ENCODE measurements at regions not wholly inside any gene's neighbourhood (a gene's known extent, or its start where the extent isn't known, plus 50 kb on each side); places are given as distances from the start of the nearest gene placed in this dataset.
"Not testable (repeated sequence)": the region's sequence is repeated elsewhere in the genome, so short reads cannot be mapped to it uniquely, and the experiment has no call there.

DNA sequence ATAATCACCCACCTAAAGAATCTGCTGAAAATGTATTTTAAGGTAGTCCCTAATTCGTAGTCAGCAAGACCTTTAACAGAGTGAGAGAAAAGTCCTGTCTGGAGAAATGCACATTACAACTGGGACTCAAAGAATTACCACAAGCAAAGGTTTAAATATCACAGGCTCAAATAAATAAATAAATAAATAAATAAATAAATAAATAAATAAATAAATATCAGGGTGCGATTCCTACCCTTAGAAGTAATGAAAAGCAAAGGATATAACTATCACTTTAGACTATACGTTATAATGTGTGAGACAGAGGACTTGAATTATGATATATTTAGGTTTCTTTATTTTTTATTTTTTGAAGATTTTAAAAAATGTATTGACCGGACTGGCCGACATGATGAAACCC lies 522.5 kb upstream of the ATXN7L3B start:
- intact Hi-C loops (cut with DNase I): no loop called here
- DNase-seq (ENCODE audit: low spot score): no peak

DNA sequence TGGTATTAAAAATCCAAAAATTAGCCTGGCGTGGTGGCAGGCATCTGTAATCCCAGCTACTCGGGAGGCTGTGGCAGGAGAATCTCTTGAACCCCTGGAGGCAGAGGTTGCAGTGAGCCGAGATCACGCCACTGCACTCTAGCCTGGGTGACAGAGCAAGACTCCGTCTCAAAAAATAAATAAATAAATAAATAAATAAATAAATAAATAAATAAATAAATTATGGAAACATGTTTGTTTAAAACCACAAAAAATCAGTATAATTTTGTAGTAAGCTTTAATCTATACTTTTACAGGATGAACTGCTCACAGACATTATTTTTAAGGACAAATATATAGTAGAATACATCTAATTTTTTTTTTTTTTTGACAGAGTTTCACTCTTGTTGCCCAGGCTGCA lies 521.3 kb upstream of the ATXN7L3B start:
- DNase-seq (ENCODE audit: low spot score); intact Hi-C loops (cut with DNase I): not testable (repeated sequence)

DNA sequence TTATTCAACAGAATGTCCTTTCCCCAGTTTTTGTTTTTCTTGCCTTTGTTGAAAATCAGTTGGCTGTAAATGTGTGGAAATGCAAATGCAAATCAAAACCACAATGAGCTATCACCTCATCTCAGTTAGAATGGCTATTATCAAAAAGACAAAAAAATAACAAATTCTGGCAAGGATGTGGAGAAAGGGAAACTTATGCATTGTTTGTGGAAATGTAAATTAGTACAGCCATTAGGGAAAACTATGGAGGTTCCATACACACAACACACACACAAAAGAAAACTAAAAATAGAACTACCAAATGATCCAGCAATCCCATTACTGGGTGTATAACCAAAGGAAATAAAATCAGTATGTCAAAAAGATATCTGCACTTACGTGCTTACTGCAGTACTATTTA lies 518.8 kb upstream of the ATXN7L3B start:
- DNase-seq (ENCODE audit: low spot score): no peak
- intact Hi-C loops (cut with DNase I): no loop called here

DNA sequence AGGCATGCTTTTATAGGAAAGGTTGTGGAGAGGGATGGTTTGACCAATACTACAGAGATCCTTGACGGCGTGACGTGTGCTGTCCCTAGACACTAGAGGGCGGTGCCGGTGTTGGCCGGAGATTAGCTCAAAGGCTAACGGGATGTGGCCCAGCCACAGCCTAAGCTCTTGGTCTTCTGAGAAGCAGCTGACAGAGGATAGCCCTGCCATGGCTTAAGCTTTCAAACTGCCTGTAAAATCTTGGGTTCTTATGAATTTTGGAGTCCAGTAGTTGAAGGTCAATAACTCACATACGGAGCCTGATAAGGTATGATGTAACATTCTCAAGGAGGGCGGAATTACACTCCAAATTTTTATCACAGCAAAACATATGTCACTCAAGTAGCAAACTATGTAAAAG lies 515.7 kb upstream of the ATXN7L3B start:
- intact Hi-C loops (cut with DNase I): loop anchor here (10.0 kb wide), 1 partner anchor 393 kb away; no protein-coding TSS in a partner anchor
- no peak for DNase-seq (ENCODE audit: low spot score)

DNA sequence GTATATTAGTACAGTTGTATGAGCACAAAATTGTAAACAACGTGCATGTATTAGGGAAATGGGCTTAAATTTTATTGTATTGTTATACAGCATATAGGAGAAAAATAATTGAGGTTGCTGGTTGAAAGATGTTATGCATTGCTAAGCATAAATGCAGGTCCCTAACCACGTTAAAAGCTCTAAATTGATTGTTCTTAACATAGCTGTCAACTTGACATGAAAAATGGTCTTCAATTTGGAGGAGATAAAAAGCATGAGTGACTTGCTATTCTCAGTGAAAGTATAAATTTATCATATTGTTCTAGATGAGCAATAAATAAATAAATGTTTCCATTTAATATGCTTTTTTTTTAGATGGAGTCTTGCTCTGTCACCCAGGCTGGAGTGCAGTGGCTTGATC lies 506.6 kb upstream of the ATXN7L3B start:
- intact Hi-C loops (cut with DNase I): no loop called here

DNA sequence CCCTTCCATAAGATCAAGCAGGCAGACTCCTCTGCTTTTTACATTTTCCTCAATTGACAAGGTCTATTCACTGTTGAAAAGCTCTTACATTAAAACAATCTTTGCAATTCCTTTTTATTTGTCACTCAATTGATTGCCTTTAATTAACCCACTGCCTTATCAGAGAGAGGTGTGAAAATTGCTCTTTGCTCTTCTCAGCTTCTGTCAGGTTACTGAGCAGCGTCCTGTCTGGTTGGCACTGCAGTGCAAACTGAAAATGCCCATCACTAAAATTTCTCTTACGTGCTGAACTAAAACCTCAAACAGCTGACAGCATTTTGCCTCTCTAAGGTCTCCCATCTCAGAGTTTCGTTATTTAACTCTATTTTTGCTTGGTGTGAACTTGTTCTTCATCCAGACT lies 504.1 kb upstream of the ATXN7L3B start:
- no peak for DNase-seq (ENCODE audit: low spot score)
- intact Hi-C loops (cut with DNase I): no loop called here

More for the DNA sequence above, 506.6 kb upstream of the ATXN7L3B start:
- DNase-seq (ENCODE audit: low spot score): no peak

DNA sequence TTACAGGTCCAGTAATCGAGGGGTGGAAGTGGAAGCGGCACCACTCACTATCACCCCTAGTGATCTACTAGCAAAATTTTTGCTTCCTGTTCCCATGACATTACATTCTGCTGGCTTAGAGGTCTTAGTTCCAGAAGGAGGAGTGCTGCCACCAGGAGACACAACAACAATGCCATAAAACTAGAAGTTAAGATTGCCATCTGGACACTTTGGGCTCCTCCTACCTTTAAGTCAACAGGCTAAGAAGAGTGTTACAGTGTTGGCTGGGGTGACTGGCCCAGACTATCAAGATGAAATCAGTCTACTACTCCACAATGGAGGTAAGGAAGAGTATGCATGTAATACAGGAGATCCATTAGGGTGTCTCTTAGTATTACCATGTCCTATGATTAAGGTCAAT lies 498.5 kb upstream of the ATXN7L3B start:
- DNase-seq (ENCODE audit: low spot score); intact Hi-C loops (cut with DNase I): not testable (repeated sequence)

DNA sequence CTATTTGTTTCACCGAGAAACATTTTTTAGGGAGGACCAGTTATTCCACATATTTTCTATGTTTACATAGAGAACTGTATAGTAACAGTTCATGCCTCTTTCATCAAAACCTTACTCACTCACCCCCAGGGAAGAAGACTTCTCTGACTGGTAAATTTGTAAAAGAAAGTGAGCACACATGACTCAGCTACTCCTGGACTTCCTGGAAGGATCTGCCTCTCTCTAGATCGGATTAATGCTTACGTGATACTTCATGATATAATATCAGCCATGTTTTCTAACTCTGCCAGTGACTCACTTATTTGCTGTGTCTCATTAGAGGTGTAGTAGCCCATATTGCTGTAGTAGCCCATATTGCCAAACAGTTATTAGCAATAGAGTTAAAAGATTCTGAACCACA lies 494.3 kb upstream of the ATXN7L3B start:
- no peak for DNase-seq (ENCODE audit: low spot score)
- intact Hi-C loops (cut with DNase I): no loop called here

DNA sequence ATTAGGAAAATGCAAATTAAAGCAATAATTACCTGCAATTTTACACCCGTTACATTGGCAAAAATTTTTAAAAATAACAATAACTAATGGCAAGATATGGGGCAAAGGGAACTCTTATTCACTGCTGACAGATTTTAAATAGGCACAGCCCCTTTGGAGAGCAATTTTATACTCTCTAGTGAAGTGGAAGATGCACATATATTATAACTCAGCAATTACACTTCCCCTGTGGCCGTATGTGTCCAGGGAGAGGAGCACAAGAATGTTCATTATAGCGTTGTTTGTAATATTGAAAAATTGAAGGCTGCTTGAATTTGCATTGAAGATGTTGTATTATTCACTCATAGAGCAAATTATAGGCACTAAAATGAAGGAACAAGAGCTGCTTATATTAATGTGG lies 488.3 kb upstream of the ATXN7L3B start:
- no peak for DNase-seq (ENCODE audit: low spot score)
- intact Hi-C loops (cut with DNase I): no loop called here

DNA sequence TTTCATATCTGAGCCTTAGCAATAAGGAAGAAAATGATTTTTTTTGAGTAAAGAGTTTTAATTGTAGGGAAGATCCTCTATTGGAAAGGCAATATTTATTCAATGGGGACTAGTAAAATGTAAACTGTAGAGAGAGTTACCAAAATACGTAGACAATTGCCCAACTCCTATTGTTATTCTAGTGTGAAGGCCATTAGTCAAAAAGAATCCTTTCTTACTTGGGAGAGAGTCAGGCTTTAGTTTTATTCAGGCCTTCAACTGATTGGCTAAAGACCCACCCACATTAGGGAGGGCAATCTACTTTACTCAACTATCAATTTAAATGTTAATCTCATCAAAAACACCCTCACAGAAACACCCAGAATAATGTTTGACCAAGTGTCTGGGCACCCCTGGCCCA lies 485.8 kb upstream of the ATXN7L3B start:
- no peak for DNase-seq (ENCODE audit: low spot score)
- intact Hi-C loops (cut with DNase I): no loop called here

DNA sequence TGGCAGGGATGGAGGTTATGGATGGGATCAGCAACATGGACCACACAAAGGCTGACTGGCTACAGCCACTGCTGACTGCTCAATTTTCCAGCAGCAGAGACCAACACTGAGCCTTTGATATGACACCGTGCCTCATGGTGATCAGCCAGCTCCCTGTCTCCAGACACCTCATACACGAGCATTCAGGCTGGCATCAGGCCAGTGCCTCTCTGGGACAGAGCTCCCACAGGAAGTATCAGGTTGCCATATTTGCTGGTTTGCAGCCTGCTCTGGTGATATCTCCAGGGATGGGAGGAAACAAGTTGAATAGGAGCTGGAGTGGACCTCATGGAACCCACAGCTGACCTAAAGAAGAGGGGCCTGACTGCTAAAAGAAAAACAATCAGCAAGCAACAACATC lies 471.2 kb upstream of the ATXN7L3B start:
- DNase-seq (ENCODE audit: low spot score): peak; percentile 71
- intact Hi-C loops (cut with DNase I): no loop called here

DNA sequence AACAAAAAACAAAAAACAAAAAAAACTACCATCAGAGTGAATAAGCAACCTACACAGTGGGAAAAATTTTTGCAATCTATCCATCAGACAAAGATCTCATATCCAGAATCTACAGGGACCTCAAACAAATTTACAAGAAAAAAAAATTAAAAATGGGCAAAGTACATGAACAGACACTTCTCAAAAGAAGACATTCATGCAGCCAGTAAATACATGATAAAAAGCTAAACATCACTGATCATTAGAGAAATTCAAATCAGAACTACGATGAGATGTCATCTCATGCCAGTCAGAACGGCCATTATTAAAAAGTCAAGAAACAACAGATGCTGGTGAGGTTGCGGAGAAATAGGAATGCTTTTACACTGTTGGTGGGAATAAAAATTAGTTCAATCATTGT lies 466.5 kb upstream of the ATXN7L3B start:
- DNase-seq (ENCODE audit: low spot score): no peak
- intact Hi-C loops (cut with DNase I): no loop called here

DNA sequence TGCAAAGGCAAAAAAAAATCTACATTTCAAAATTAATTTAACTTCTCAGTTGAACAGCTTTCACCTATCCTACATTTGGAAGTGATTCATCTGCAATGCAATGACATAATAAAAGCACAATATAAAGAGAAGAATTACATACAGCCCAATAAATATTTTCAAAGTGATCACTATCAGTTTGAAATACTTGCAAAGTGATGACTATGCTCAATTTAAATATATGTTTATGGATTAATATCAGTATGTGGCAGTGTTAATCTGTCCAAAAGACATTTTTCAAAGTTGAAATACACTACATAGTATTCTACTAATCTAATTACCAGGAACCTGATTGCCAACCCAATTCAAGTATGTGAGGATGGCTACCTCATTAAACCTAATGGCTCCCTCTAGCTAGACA lies 460.7 kb upstream of the ATXN7L3B start:
- intact Hi-C loops (cut with DNase I): no loop called here
- no peak for DNase-seq (ENCODE audit: low spot score)

DNA sequence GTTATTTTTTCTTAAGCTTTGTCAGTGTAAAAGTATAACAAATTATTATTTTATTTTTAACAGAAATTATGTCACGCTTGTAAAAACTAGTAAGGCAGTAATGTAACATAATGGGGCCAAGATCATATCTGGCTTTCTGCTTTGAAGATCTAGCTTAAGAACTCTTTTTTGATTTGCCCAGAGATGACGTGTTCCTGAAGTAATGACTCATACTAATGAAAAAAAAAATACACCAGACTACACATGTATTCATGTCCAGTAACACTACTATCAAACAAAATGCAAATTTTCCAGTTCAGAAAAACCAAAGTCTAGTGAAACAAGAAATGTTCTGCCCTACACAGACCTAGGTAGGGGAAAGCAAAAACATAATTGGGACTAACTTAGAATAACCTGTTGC lies 432.2 kb upstream of the ATXN7L3B start:
- intact Hi-C loops (cut with DNase I): no loop called here
- DNase-seq (ENCODE audit: low spot score): no peak

DNA sequence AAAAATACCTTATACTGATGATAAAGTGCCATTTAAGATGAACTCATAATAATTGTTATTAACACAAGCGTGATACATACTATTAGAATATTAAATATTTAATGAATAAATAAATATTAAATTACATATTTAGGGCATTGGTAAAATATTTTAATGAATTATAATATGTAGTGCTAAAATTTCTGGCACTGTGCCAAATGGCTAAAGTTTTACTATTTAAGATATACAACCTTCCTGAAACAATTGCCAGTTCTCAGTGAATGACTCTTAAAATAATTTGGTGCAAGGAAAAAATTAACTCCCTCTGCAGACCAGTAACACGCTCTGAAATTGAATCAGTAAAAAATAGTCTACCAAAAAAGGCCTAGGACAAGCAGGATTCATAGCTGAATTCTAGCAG lies 428.9 kb upstream of the ATXN7L3B start:
- DNase-seq (ENCODE audit: low spot score): no peak
- intact Hi-C loops (cut with DNase I): no loop called here

DNA sequence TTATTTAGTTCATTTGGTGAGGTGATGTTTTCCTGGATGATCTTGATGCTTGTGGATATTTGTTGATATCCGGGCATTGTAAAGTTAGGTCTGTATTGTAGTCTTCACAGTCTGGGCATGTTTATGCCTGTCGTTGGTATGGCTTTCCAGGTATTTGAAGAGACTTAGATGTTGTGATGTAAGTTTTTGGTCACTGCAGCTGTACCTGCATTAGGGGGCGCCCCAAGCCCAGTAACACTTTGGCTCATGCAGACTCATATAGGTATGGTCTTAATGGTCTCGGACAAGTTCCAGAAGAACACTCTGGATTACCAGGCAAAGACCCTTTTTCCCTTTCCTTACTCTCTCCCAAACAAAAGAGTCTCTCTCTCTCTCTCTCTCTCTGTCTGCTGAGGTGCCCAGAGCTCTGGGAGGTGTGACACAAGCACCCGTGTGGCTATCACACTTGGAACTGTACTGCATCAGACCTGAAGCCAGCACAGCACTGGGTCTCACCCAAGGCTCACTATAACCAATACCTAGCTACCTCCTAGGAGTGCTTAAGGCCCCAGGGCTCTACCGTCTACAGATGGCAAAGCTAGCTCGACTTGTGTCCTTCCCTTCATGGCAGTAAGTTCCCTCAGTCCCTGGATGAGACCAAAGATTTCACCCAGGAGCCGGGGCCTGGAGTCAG lies 425.8 kb upstream of the ATXN7L3B start:
- DNase-seq (ENCODE audit: low spot score): no peak
- intact Hi-C loops (cut with DNase I): no loop called here

DNA sequence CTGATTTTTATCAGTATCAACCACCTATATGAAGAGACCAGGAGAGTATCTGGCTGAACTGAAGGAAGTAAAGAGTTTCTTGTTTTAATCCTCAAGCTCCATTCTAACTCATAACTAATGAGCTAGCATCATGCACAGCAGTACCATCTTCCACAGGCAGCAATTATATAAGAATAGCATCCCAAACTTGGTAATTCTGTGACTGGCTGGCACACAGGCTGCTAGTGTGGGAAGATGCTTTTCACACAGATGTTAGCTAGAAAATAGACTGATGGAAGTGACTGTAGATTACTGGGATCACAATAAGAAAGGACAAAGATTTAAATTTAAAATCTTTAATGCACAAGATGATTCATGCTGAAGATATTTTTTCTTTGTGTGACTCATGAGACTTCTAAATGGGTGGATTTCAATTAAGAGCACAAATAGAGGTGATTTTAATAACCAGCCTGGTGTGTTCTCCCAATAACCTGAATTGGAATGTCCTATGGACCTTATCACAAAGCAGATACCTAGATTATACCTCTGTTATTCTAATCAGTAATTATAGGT lies 417.7 kb upstream of the ATXN7L3B start:
- no peak for DNase-seq (ENCODE audit: low spot score)
- intact Hi-C loops (cut with DNase I): no loop called here

DNA sequence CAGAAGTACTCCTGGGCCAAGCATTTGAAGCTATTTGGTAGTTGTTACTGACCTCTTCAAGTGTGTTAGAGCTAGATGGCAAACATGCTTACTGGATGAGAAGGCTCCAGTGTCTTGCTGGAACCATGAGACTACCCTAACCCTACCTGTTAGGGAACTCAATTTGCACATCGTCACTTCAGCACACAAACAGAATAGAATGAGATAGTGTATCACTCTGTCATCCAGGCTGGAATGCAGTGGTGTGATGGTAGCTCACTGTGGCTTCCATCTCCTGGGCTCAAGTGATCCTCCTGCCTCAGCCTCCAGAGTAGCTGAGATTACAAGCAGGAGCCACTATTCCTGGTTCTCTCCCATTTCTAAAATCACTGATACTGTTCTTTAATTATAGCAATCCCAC lies 417.0 kb upstream of the ATXN7L3B start:
- intact Hi-C loops (cut with DNase I): no loop called here
- no peak for DNase-seq (ENCODE audit: low spot score)

DNA sequence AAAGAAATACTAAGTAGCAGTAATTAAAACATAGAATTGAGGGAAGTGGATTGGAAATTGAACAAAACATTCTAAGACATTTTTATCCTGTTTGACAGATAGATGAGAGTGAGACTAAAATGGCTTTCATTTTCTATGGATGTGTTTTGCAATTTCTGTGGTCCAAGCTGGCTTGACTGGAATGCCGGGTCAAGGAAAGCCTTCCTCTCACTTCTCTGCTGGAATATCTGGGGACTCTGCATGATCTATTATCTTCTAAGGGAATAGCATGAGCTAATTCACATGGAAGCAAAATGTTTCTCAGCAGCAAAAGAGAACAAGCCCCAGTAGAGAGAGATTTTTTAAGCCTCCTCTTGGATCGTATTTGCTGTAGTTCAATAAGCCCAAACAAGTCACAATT lies 407.9 kb upstream of the ATXN7L3B start:
- DNase-seq (ENCODE audit: low spot score): no peak
- intact Hi-C loops (cut with DNase I): no loop called here

DNA sequence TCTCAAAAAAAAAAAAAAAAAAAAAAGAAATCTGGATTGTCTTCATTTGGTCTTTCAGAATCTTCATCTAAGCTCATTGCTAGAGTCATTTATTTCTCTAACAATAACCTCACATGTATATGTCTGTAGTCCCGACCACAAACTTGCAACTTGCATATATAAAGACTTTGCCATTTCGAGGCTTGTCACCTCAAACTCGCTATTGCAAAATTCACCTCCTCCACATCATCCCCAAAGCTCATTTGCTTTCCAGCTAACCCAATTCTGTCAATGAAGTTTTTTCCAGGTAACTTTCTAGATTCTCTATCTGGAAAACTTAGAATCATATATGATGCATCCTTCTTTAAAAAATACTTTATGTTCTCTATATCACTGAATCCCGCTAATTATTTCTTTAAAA lies 393.2 kb upstream of the ATXN7L3B start:
- no peak for DNase-seq (ENCODE audit: low spot score)
- intact Hi-C loops (cut with DNase I): no loop called here

DNA sequence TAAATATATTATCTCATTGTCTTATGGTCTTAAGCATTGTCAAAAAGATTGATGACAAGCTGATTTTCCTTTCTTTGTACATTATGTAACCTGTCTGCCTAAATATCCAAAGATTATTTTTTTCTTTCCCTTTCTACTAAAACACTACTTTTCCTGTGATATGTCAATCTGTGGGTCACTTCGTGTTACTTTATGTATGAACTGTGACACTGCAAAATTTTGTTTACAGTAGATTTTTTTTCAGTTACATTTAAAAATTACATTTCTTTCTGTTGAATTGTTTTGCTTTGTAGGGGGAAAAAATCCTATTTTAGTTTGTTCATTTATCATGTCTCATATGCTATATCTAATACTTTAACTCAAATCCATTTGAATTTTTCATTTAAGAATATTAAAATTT lies 392.3 kb upstream of the ATXN7L3B start:
- intact Hi-C loops (cut with DNase I): no loop called here
- DNase-seq (ENCODE audit: low spot score): no peak

DNA sequence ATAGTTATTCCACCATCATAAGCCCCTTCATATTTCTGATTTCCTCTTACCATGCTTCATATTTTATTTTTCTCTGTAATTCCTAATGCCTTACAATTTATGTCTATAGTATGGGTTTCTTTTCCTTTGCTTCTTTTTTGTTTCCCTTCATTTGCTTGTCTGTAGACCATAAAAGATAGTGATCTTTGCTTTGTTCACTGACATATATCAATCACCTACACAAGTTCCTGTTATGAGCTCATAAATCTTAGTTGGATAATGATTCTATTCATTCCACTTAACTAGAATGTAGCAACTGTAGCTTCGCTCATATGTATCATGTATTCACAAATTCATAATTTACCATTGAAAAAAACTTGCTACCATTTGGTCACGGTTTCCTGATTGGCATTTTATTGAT lies 388.8 kb upstream of the ATXN7L3B start:
- intact Hi-C loops (cut with DNase I): no loop called here
- no peak for DNase-seq (ENCODE audit: low spot score)

All from cardiac septum (tissue), 1 donor.